GM19023 (cell line): ENCODE measurements at regions not wholly inside any gene's neighbourhood (a gene's known extent, or its start where the extent isn't known, plus 50 kb on each side); places are given as distances from the start of the nearest gene placed in this dataset.
"Not testable (repeated sequence)": the region's sequence is repeated elsewhere in the genome, so short reads cannot be mapped to it uniquely, and the experiment has no call there.

Experiments used
- ATAC-seq: cut with Tn5 transposase; IDR thresholded peaks from one replicate; pipeline ENCODE4 v1.9.1; 2021; ENCODE audit warnings: mild to moderate bottlenecking, moderate library complexity; ENCODE audit not compliant: unreplicated experiment

DNA sequence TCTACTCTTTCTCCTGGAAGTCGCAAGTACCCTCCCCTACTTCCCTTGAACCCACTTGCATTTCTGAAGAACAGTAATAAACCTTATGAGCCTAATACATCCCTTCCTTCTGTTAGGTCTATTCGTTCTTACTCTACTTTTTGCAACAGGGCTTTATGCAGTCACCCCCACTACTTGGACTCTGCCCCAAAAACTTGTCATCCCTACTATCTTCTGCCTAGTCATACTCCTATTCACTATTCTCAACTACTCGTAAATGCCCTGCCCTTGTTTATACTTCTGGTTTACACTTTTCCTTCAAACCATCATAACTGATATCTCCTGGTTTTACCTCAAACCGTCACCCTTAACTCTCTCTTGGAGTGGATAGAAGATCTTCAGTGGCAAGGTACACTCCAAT is 55.2 kb upstream of the SLIT2 start:
- no peak for ATAC-seq

DNA sequence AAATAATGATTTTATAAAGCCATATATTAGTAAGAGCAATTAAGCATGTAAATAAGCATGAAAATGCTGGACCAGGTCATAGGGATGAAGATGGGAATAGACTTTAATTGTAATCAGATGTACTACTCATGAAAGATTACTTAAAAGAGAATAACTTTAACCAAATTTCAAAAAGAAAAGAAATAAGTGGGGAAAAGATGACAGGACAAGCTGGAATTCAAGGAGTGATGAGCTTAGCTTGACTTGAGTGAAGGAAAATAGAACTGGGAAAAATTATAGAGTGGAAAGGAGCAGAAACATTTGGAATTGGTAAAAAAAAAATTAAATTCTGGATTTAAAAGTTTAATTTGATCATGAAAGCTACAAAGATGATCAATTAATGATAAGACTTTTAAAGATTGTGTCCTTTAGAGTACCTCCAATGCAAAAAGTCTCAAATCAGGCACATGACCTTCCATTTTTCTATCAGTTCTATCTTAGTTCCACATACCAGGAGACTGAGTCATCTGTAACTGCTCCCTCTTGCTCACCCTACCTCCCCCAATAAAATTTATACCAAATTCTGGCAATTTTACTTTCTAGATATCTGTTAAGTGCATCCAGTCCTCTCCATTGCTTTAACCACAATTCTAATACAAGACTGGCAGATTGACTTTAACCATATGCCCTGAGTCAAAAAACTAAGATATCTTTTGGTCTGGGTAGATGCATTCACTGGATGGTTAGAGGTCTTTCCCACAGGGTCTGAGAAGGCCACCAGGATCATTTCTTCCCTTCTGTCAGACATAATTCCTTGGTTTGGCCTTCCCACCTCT is 56.4 kb upstream of the SLIT2 start:
- ATAC-seq: no peak

DNA sequence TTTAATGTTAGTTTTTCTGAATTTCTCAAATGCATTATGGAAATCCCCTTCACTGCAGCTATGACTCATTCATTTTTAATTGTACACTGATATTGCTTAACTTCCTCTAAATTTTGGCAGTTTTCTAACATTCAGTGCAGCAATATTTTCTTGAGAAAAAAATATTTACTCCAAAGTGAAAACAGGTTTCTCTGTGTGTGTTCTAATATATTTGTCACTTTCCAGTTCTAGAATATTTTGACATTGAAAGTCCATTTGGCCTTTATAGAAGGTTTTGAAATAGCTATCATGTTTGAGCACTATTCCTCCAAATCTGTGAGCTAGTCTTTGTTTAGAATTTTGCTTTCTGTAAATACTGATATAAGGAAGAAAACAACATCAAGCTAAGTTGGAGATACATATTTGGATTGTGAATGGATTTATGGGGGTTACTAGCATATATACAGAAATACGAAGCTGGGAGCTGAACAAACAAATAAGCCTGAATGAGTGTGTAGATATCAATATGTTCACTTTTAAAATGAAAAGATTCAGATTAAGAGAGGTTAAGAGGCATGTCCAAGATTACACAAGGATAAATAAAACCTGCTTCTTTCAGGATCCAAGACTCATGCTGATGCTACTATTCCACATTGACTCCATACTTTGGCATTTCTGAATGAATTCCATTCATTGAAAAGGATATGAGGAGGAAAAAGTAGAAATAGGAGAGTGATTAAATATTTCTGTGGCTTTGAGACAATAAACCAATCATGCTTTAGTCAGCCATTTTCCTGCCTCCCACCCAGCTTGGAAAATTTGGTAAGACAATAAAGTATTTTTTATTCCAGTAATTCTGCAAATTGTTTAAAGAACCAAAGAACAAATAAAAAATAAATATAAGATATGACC is 57.3 kb upstream of the SLIT2 start:
- ATAC-seq: no peak

DNA sequence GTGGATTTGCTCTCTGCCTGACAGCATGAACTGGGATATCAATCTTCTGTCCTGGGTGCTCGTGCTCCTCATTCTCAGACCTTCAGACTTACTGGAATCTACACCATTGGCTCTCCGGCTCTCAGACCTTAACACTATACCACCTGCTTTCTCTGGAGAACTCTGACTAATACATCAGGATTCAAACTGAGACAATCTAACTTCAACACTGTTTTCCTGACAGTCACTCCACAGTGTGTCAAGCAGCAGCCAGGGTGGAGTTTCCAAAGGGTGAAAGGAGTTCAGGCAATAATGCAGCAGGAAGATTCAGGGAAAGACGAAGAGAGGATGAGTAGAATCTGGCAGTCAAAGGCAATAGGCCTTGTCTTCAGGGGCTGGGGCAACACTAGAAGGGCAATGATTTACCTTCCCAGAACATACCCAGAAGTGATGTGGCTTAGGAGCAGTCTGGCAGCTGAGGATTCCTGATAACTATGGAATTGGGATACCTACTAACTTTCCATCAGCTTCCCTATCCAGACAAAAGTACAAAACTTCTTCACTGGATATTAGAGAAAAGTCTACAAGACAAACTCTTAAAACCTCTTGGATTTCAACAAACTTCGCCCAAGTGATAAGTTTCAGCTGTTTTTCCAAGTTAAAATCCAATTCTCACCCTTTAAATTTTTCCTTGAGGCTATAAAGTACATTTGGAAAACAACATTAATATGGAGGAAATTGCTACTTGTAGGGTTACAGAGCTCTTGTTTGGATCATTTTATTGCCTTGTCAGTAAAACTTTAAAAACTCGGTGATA is 58.4 kb upstream of the SLIT2 start:
- ATAC-seq: no peak

DNA sequence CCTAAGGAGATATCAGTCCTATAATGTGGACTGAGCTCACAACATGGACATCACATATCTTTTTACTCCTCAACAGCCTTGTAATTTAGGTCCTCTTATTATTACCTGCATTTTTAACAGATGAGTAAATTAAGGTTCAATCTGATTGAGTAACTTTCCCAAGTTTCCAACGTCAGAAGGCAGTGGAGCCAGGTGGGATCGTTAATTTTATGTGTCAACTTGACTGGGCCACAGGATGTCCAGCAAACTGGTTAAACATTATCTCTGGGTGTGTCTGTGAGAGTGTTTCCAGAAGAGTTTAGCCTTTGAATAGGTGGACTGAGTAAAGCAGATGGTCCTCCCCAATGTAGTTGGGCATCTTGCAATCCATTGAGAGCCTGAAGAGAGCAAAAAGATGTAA is 59.0 kb upstream of the SLIT2 start:
- no peak for ATAC-seq

DNA sequence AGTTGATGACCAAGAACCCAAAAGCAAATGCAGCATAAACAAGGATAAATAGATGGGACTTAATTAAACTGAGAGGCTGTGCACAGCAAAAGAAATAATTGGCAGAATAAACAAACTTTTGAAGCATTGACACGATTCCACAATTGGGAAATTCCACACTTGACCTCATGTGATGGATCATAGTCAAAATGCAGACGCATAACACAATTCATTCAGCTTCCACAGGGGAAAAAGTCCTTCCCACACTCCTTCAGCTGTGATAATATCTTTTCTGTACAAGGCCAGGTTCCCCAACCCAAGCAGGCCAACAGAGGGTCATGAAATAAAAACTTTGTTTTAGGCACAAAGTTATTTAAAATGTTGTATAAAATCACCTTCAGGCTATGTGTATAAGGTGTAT is 66.6 kb upstream of the SLIT2 start:
- ATAC-seq: no peak

DNA sequence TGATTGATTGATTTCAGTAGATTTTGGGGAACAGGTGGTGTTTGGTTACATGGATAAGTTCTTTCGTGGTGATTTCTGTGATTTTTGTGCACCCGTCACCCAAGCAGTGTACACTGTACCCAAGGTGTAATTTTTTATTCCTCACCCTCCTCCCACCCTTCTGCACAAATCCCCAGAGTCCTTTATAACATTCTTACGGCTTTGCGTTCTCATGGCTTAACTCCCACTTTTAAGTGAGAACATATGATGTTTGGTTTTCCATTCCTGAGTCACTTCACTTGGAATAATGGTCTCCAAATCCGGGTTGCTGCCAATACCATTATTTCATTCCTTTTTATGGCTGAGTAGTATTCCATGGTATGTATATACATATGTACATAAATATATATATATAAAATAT is 68.6 kb upstream of the SLIT2 start:
- not testable (repeated sequence) for ATAC-seq

DNA sequence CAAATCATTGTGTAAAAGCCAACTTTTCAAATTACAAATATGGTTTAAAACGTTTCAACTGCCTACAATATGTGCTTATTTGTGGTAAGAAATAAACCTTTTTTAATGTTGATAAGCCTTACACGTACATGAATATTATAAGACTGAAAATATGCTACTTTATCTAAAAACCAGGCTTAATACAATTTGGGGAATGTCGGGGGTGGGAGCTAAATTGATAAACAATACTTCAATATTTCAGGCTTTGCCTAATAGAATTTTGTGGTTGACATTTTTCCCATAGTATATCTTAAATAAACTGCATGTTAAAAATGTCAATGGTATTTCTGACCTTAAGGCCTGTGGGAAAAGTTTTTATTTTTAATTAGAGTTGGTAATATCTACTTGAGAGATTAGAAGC is 69.8 kb upstream of the SLIT2 start:
- ATAC-seq: no peak

DNA sequence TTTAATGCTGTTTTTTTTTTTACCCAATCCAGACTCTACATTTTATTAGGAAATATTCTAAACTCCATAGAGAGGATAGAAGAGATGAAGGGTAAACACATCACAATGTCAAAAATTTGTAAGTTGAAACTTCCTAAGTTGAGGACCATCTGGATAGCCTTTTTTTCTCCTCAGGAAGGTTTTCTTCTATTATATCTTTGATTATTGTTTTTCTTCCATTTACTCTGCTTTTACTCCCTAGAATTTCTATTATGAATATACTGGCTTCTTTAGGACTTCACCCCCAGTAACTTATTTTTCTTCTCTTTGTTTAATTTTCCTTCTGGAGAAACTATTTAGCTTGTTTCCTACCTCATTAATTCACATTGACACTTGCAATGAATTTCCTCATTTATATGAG is 71.2 kb upstream of the SLIT2 start:
- no peak for ATAC-seq

DNA sequence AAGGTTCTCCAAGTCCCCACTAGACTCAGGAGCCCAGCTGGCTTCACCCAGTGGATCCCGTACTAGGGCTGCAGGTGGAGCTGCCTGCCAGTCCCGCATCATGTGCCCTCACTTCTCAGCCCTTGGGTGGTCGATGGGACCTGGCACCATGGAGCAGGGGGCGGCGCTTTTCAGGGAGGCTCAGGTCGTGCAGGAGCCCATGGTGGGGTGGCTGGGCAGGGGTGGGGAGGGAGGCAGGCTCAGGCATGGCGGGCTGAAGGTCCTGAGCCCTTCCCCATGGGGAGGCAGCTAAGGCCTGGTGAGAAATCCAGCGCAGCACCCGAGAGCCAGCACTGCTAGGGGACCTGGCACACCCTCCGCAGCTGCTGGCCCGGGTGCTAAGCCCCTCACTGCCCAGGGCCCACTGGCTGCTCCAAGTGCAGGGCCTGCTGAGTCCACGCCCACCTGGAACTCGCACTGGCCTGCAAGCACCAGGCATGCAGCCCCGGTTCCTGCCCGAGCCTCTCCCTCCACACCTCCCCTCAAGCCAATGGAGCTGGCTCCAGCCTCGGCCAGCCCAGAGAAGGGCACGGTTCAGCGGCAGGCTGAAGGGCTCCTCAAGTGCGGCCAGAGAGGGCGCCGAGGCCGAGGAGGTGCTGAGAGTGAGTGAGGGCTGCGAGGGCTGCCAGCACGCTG is 72.7 kb upstream of the SLIT2 start:
- no peak for ATAC-seq

DNA sequence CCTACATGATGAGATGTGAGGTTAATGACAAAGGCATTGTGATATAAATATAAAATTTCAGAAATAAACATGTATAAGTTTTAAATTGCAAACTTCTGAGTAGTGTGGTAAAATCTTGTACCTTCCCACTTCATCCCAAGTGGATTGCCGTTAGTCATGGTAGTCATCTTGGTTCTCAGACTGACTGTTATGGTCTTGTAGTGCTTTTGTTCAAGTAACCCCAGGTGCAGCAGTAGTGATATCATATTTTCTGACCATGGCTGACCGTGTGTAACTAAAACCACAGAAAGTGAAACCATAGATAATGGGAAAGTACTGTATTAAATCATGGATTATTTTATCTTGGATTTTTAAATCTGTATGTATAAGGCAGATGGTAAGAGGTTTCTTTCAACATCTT is 74.8 kb upstream of the SLIT2 start:
- ATAC-seq: no peak

DNA sequence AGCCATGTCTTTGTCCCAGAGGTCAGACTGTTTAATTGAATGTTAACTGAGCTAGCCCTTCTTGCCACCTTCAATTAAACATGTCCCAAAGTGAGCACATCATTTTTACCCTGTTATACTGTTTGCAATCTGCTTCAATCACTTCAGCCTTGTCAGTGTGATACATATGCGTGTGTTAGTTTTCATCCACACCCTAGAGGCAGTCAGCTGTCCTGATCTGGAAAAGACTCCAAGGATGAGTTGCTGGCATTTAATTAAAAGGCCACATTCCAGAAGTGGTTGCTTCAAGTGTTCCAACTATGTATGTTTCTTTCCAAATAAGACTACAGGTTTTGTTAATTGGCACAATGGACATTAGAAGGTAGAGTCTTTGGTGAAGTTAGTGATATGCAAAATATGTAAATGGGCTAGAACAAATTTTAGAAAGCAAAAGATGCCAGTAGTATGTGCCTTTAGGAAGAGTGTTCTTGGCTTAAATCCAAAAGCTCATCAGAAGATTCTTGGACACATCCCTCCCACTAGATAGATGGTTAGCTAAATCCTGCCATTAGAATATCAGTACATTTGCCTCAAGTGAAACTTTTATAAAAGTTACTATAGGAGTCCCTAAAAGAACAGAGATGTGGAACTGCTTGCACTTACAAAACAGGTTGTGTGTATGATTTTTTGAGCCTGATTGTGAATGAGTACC is 79.5 kb upstream of the SLIT2 start:
- no peak for ATAC-seq

DNA sequence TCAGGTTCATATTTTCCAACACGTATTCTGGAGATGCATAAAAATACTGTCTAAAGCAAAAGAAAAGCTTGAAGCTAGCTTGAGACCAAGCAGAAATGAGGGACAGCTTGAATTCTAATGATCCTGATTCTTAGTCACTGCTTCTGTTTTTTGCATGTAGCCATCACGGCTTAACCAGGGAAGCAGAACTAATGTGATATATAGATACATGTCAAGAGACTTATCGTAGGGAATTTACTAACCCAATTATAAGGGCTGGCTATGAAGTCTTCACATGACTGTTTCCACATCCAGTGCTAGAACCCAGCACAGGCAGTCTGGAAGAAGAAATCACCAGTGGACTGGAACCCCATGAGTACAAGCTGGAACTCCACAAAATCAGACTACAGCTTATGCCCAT is 85.2 kb upstream of the SLIT2 start:
- no peak for ATAC-seq

DNA sequence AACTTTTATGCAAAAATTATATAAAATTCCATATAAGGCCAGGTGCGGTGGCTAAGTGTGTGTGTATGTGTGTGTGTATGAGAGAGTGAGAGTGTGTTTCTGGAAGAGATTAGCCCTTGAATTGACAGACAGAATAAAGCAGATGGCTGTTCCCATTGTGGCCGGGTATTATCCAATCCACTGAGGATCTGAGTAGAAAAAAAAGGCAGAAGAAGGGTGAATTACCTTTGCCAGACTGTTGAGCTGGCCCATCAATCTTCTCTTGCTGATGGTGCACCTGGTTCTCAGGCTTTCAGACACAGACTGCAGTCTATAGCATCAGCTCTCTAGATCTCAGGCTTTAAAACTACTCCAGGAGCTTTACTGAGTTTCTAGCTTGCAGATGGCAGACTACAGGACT is 92.2 kb upstream of the SLIT2 start:
- ATAC-seq: no peak

DNA sequence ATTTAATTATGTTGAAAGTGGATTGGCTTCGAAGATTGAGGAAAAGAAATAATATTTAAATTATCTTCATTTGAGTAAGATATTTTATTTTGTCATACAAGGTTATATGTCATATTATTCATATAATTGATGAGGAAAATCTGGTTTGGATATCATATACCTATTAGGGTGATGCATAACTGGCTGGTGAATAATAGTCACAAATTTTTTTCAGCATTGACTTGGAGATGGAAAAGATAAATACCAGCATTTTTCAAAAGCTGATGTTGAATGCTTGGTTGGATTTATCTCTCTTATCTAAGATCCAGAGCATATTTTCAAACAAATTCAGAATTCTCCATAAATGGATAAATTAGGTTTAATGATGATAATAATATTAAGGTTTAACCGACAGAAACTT is 93.5 kb upstream of the SLIT2 start:
- ATAC-seq: no peak

DNA sequence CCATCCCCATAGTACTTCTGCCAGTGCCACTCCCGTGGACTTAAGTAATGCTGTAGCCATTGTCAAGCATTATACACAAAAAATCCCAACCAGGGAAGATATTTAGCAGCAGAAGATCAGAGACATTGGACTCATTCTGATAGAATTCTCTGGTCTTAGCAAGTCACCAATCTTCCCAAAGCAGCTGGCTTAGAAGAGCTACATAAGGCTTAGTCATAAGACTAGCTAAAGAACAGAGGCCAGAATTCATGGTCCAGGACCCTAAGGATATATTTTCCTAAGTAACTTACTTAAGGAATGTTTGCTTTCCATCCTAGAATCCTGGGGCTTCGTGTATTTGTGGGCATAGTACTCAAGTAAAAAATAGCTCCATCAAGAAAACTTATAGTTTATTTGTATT is 100.3 kb upstream of the SLIT2 start:
- ATAC-seq: no peak

DNA sequence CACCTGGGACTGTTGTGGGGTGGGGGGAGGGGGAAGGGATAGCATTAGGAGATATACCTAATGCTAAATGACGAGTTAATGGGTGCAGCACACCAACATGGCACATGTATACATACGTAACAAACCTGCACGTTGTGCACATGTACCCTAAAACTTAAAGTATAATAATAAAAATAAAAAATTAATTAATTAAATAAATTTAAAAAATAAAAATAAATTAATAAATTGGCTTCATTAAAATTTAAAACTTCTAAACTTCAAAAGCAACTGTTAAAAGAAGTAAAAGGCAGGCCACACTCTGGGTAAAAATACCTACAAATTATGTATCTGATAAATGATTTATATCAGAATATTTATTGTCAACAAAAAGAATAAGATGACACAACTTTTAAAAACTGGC is 102.6 kb upstream of the SLIT2 start:
- not testable (repeated sequence) for ATAC-seq

DNA sequence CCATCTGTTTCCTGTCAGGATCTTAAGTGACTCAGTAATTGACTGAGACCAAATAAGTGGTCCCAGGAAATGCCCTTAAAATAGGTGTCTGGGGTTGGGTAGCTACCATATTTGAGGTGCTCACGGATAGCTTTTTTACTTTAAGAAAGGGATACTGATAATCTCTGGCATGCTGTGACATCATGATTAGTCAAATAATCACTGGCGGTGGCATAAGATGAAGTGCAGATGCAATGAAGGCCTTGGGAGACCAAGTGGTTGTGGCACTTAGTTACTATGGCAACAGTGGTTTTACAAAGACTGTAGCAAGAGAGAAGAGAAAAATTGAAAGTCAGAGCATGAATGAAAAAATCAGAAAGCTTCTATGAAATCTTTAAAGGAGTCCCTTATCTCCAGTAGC is 114.5 kb upstream of the SLIT2 start:
- ATAC-seq: no peak

DNA sequence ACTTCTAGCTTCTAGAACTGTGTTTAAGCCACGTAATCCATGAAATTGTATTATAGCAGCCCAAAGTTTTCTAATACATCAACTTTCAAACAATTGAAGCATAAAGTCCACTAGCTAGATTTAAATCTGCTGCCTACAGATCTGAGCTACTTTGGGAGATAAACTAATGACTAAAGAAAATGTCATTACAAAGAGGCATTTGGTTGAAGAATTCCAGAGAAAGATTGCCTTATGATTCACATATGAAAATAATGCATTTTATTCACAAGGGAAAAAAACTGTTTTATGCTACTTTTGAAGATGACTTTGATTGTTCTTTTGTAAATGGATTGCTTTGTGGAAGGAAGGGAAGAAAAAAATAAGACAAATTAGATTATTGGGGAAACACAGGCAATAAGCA is 124.1 kb upstream of the SLIT2 start:
- ATAC-seq: no peak

DNA sequence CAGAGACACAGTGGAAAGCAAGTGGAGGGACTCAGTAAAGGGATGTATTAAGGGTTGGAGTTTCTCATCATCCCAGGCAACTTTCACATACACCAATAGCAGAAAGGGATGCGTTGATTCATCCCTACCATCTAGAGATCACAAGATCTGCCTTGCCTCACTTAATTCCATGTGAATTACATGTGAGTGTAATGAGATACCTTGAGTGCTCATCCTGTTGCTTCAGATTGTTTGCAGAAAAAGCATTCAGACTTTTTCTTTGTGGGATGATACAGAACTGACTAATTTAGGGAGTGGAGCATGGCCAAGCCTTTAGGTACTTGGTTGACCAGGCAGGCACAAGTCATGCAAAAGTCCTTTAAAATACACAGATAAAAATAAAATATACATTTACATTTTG is 124.8 kb upstream of the SLIT2 start:
- ATAC-seq: no peak
